ENCODE measurements at regions not wholly inside any gene's neighbourhood (a gene's known extent, or its start where the extent isn't known, plus 50 kb on each side); places are given as distances from the start of the nearest gene placed in this dataset.

GRCh38 chr14:26870096-26870495 is 272.3 kb upstream of the NOVA1 start:
- peak overlapping the region; percentile 3 for H3K27ac ChIP-seq (ENCODE audit: low read length)
- no peaks in the 10 kb centered on the region for H3K9me2 ChIP-seq (ENCODE audit: insufficient read depth, low read length)
- TF ChIP-seq EZH2 (IDR thresholded peaks at IDR 0.05; ENCODE audit: borderline replicate concordance, insufficient read depth, low read length, poor library complexity, severe bottlenecking) (no peak), POLR2AphosphoS5 (IDR thresholded peaks at IDR 0.05) (no peak), CTCF (IDR thresholded peaks at IDR 0.05; ENCODE audit: poor library complexity, severe bottlenecking) (no peak), REST (IDR thresholded peaks at IDR 0.05; ENCODE audit: borderline replicate concordance) (no peak), MXI1 (conservative IDR thresholded peaks at IDR 0.05; ENCODE audit: poor library complexity, severe bottlenecking) (no peak), SMC3 (conservative IDR thresholded peaks at IDR 0.05; ENCODE audit: poor library complexity) (no peak), TAF1 (IDR thresholded peaks at IDR 0.05; ENCODE audit: low read depth) (no peak), RAD21 (conservative IDR thresholded peaks at IDR 0.05) (no peak), EP300 (conservative IDR thresholded peaks at IDR 0.05; ENCODE audit: poor library complexity, severe bottlenecking) (no peak)
- no peak overlapping the region for H3K4me2 ChIP-seq (ENCODE audit: low read length)
- H3K27me3 ChIP-seq (ENCODE audit: insufficient read depth, low read depth, low read length), result no peaks in the 10 kb centered on the region
- H3K9ac ChIP-seq (ENCODE audit: low read length), result no peak overlapping the region
- no peaks in the 10 kb centered on the region for H3F3A ChIP-seq (ENCODE audit: insufficient read depth, low read length, poor library complexity, severe bottlenecking)
- no peaks in the 10 kb centered on the region for H4K20me1 ChIP-seq (ENCODE audit: insufficient read depth)
- no peaks in the 10 kb centered on the region for H3K36me3 ChIP-seq (ENCODE audit: insufficient read depth, low read length)
- no peak overlapping the region for H2AFZ ChIP-seq (ENCODE audit: low read depth, low read length)
- no peak overlapping the region for H3K4me3 ChIP-seq (ENCODE audit: low read length)
- no peaks in the 10 kb centered on the region for H3K9me3 ChIP-seq (ENCODE audit: low read length)
- no peaks in the 10 kb centered on the region for H3K79me2 ChIP-seq (replicated peaks; ENCODE audit: insufficient read depth, low read length)

- Histone ChIP-seq H3K4me2 (ENCODE audit: low read length) (no peak overlapping the region), H3K9me2 (ENCODE audit: insufficient read depth, low read length) (no peaks in the 10 kb centered on the region), H3K9ac (ENCODE audit: low read length) (peak overlapping the region; percentile 1), H3K36me3 (ENCODE audit: insufficient read depth, low read length) (no peaks in the 10 kb centered on the region), H2AFZ (ENCODE audit: low read depth, low read length) (no peak overlapping the region), H3K27ac (ENCODE audit: low read length) (peak overlapping the region; percentile 35), H3K27me3 (ENCODE audit: insufficient read depth, low read depth, low read length) (no peaks in the 10 kb centered on the region), H3K9me3 (ENCODE audit: low read length) (no peaks in the 10 kb centered on the region), H3K4me3 (ENCODE audit: low read length) (no peak overlapping the region), H4K20me1 (ENCODE audit: insufficient read depth) (no peaks in the 10 kb centered on the region), H3K79me2 (replicated peaks; ENCODE audit: insufficient read depth, low read length) (no peaks in the 10 kb centered on the region), H3F3A (ENCODE audit: insufficient read depth, low read length, poor library complexity, severe bottlenecking) (no peaks in the 10 kb centered on the region)
- TF ChIP-seq EP300 (conservative IDR thresholded peaks at IDR 0.05; ENCODE audit: poor library complexity, severe bottlenecking), result no peak
- TF ChIP-seq SMC3 (conservative IDR thresholded peaks at IDR 0.05; ENCODE audit: poor library complexity), result no peak
- no peak for TF ChIP-seq MXI1 (conservative IDR thresholded peaks at IDR 0.05; ENCODE audit: poor library complexity, severe bottlenecking)
- no peak for TF ChIP-seq POLR2AphosphoS5 (IDR thresholded peaks at IDR 0.05)
- no peak for TF ChIP-seq RAD21 (conservative IDR thresholded peaks at IDR 0.05)
- no peak for TF ChIP-seq REST (IDR thresholded peaks at IDR 0.05; ENCODE audit: borderline replicate concordance)
- no peak for TF ChIP-seq TAF1 (IDR thresholded peaks at IDR 0.05; ENCODE audit: low read depth)
- TF ChIP-seq EZH2 (IDR thresholded peaks at IDR 0.05; ENCODE audit: borderline replicate concordance, insufficient read depth, low read length, poor library complexity, severe bottlenecking), result no peak
- no peak for TF ChIP-seq CTCF (IDR thresholded peaks at IDR 0.05; ENCODE audit: poor library complexity, severe bottlenecking)
These were observed 273.1 kb upstream of the NOVA1 start for GRCh38 chr14:26870722-26871617.
